ENCODE measurements at regions not wholly inside any gene's neighbourhood (a gene's known extent, or its start where the extent isn't known, plus 50 kb on each side); places are given as distances from the start of the nearest gene placed in this dataset.
"Not testable (repeated sequence)": the region's sequence is repeated elsewhere in the genome, so short reads cannot be mapped to it uniquely, and the experiment has no call there.

DNA sequence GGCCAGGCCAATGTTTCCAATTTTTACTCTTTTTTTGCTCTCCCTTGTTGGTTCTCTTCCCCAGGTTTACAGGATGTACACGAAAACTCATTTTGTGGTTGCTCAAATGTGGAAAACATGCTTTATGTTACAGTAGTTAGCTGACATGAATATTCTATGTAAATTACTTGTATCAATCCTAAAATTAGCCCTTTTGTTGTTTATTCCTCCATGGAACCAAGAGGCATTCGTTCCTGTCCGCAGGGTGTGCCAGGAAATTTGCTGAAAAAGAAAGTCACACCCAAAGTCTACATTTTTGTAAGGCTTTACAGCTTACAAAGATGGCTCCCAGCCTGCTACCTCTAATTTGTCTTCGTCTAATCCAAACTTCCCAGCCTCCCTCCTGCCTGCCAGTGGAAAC, 652.3 kb downstream of the ETS1 start:
- Histone ChIP-seq H3K4me3 (ENCODE audit: insufficient read length, low read depth) (no peak overlapping the region), H3K27me3 (ENCODE audit: insufficient read depth, insufficient read length) (no peaks in the 10 kb centered on the region), H3K36me3 (ENCODE audit: insufficient read depth, insufficient read length, low read length) (no peaks in the 10 kb centered on the region), H3K4me1 (ENCODE audit: insufficient read depth, insufficient read length) (no peaks in the 10 kb centered on the region), H3K9me3 (ENCODE audit: insufficient read depth, low read length) (no peaks in the 10 kb centered on the region), H3K9ac (ENCODE audit: insufficient read length, low read depth) (no peak overlapping the region)
- no peak for DNase-seq (ENCODE audit: low read depth, low spot score)
- TF ChIP-seq ZNF274 (IDR thresholded peaks at IDR 0.05; ENCODE audit: low read depth, low read length) (no peak), SUZ12 (IDR thresholded peaks at IDR 0.05; ENCODE audit: extremely low read depth, insufficient read depth, insufficient read length) (no peak), YY1 (IDR thresholded peaks at IDR 0.05; ENCODE audit: insufficient read depth, insufficient read length) (no peak)

DNA sequence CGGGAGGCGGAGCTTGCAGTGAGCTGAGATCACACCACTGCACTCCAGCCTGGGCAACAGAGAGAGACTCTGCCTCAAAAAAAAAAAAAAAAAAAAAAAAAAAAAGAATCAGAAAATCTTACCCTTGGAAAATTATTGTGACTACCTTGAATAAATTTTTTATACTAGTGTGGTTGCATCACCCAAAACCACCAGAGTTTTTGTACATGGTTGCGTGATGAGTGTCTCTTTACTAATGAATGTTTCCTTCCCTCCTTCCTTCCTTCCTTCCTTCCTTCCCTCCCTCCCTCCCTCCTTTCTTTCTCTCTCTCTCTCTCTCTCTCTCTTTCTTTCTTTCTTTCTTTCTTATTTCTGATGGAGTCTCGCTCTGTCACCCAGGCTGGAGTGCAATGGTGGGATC, 653.4 kb downstream of the ETS1 start:
- not testable (repeated sequence) for H3K36me3 ChIP-seq (ENCODE audit: insufficient read depth, insufficient read length, low read length); H3K9ac ChIP-seq (ENCODE audit: insufficient read length, low read depth); H3K4me3 ChIP-seq (ENCODE audit: insufficient read length, low read depth); H3K4me1 ChIP-seq (ENCODE audit: insufficient read depth, insufficient read length); DNase-seq (ENCODE audit: low read depth, low spot score); H3K27me3 ChIP-seq (ENCODE audit: insufficient read depth, insufficient read length); H3K9me3 ChIP-seq (ENCODE audit: insufficient read depth, low read length)

DNA sequence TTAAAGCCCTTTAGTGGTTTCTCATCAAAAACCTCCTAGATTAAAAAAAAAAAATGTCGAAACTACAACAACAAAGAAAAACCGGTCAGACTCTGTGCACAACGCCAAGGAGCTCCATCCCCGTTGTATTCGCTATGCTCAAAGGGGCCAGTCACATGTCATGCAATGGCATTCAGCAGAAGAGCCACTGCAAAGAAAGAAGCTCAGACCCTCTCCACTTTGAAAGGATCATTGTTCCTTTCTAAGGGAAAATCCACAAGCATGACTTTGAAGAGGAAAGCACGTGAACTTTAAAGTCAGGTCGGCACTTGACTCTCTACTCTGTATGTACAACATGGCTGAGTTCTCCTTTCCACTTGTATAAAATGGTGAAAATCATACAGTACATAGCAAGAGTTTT, 655.6 kb downstream of the ETS1 start:
- H3K4me3 ChIP-seq (ENCODE audit: insufficient read length, low read depth) = no peak overlapping the region
- no peaks in the 10 kb centered on the region for H3K36me3 ChIP-seq (ENCODE audit: insufficient read depth, insufficient read length, low read length)
- H3K9me3 ChIP-seq (ENCODE audit: insufficient read depth, low read length) = no peaks in the 10 kb centered on the region
- TF ChIP-seq YY1 (IDR thresholded peaks at IDR 0.05; ENCODE audit: insufficient read depth, insufficient read length) = no peak
- no peak for TF ChIP-seq ZNF274 (IDR thresholded peaks at IDR 0.05; ENCODE audit: low read depth, low read length)
- no peak for TF ChIP-seq SUZ12 (IDR thresholded peaks at IDR 0.05; ENCODE audit: extremely low read depth, insufficient read depth, insufficient read length)
- no peaks in the 10 kb centered on the region for H3K4me1 ChIP-seq (ENCODE audit: insufficient read depth, insufficient read length)
- no peak overlapping the region for H3K9ac ChIP-seq (ENCODE audit: insufficient read length, low read depth)
- DNase-seq (ENCODE audit: low read depth, low spot score) = no peak
- no peaks in the 10 kb centered on the region for H3K27me3 ChIP-seq (ENCODE audit: insufficient read depth, insufficient read length)

DNA sequence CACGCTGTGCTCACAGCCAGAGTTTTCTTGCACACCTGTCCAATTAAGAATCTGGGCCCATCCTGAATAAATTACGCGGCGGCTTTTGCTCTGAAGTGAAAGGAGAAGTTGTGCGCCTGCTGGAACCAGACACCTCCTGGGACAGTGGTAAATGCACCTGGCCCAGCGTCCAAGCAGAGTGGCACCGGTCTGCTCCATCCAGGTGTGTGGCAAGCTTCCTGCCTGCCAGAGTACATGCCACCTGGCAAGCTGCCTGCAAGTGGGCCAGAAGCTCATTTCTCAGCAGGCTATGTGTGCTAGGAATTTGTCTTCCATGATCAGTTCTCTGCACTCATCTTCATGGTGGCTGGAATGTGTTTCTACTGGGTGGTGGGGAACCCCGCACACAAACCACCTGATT, 660.6 kb downstream of the ETS1 start:
- Histone ChIP-seq H3K9me3 (ENCODE audit: insufficient read depth, low read length) (no peaks in the 10 kb centered on the region), H3K36me3 (ENCODE audit: insufficient read depth, insufficient read length, low read length) (no peaks in the 10 kb centered on the region), H3K9ac (ENCODE audit: insufficient read length, low read depth) (no peak overlapping the region), H3K4me1 (ENCODE audit: insufficient read depth, insufficient read length) (no peaks in the 10 kb centered on the region), H3K27me3 (ENCODE audit: insufficient read depth, insufficient read length) (no peaks in the 10 kb centered on the region), H3K4me3 (ENCODE audit: insufficient read length, low read depth) (no peak overlapping the region)
- DNase-seq (ENCODE audit: low read depth, low spot score) = no peak
- TF ChIP-seq SUZ12 (IDR thresholded peaks at IDR 0.05; ENCODE audit: extremely low read depth, insufficient read depth, insufficient read length) (no peak), ZNF274 (IDR thresholded peaks at IDR 0.05; ENCODE audit: low read depth, low read length) (no peak)

DNA sequence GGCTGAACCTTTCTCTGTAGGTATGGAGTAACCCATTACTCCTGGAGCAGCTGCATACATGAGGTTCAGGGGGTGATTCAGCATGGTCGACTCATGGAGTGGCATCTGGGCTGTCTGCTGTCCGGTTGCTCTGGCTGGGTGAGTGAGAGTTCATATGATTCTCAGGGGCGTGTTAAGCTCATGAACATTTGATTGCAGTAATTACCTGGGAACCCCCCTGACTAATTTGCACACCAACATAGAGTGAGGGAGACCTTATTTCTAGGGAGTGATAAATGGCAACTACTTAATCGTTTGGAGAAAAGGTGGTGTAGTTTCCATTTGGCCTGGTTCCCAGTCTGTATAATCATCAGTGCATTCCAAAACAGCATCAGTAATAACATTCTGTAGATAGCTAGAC, 661.9 kb downstream of the ETS1 start:
- H3K4me1 ChIP-seq (ENCODE audit: insufficient read depth, insufficient read length) = no peaks in the 10 kb centered on the region
- DNase-seq (ENCODE audit: low read depth, low spot score) = no peak
- H3K9ac ChIP-seq (ENCODE audit: insufficient read length, low read depth) = no peak overlapping the region
- no peaks in the 10 kb centered on the region for H3K36me3 ChIP-seq (ENCODE audit: insufficient read depth, insufficient read length, low read length)
- H3K27me3 ChIP-seq (ENCODE audit: insufficient read depth, insufficient read length) = no peaks in the 10 kb centered on the region
- H3K9me3 ChIP-seq (ENCODE audit: insufficient read depth, low read length) = no peaks in the 10 kb centered on the region
- no peak overlapping the region for H3K4me3 ChIP-seq (ENCODE audit: insufficient read length, low read depth)
- TF ChIP-seq YY1 (IDR thresholded peaks at IDR 0.05; ENCODE audit: insufficient read depth, insufficient read length) (no peak), SUZ12 (IDR thresholded peaks at IDR 0.05; ENCODE audit: extremely low read depth, insufficient read depth, insufficient read length) (no peak), ZNF274 (IDR thresholded peaks at IDR 0.05; ENCODE audit: low read depth, low read length) (no peak)

DNA sequence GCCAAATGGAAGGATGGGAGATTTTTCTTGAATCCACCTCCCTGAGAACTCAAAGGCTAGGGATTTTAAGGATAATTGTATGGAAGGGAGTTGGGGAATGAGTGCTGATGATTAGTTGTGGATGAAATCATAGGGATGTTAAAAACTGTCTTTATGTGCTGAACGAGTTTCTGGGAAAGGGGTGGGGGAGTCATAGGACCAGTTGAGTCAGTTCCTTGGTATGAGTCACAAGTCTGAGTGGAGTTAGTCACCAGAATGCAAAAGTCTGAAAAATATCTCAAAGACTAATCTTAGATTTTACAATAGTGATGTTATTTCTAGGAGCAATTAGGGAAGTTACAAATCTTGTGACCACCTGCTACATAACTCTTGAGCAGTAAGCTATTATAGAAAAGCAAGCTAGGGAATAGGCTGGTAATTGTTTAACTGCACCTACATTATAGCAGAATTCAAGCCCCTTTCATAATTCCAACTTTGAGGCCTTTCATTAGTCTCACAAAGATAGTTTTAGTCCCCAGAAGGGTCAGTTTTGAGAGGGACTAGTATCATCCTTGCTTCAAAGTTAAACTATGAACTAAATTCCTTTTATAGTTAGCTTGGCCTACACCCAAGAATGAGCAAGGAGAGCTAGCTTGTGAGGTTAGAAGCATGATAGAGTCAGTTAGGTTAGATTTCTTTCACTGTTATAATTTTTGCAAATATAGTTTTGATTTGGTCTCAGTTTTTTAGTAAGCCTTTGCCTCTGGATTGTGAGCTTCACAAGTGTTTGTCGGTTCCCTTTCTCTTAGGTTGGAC, 668.0 kb downstream of the ETS1 start:
- H3K27me3 ChIP-seq (ENCODE audit: insufficient read depth, insufficient read length) = no peaks in the 10 kb centered on the region
- no peak for DNase-seq (ENCODE audit: low read depth, low spot score)
- peaks cover 9% of the 10 kb centered on the region for H3K9me3 ChIP-seq (ENCODE audit: insufficient read depth, low read length)
- no peak overlapping the region for H3K9ac ChIP-seq (ENCODE audit: insufficient read length, low read depth)
- H3K4me1 ChIP-seq (ENCODE audit: insufficient read depth, insufficient read length) = no peaks in the 10 kb centered on the region
- no peak overlapping the region for H3K4me3 ChIP-seq (ENCODE audit: insufficient read length, low read depth)
- H3K36me3 ChIP-seq (ENCODE audit: insufficient read depth, insufficient read length, low read length) = no peaks in the 10 kb centered on the region
- TF ChIP-seq YY1 (IDR thresholded peaks at IDR 0.05; ENCODE audit: insufficient read depth, insufficient read length) (no peak), SUZ12 (IDR thresholded peaks at IDR 0.05; ENCODE audit: extremely low read depth, insufficient read depth, insufficient read length) (no peak), ZNF274 (IDR thresholded peaks at IDR 0.05; ENCODE audit: low read depth, low read length) (no peak)

DNA sequence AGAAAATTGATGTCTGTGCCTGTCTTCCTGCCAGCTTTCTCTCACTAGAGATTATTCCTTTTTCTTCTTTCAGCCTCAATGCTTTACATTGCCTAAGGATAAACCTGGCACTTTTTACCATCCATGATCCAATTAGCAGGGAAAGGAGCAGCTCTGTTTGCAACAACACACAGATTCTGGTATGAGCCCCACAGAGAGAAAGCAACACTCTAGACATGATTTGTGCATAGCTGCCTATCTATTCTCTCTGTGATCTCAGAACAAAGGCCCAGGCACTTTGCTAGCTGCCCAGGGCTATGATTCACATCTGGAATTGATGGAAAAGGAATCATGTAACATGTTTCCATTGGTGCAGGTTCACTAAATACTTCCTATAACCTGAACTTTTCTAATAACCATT, 685.0 kb downstream of the ETS1 start:
- no peak for DNase-seq (ENCODE audit: low read depth, low spot score)

More for the DNA sequence above, 685.0 kb downstream of the ETS1 start:
- TF ChIP-seq SUZ12 (IDR thresholded peaks at IDR 0.05; ENCODE audit: extremely low read depth, insufficient read depth, insufficient read length) (no peak), ZNF274 (IDR thresholded peaks at IDR 0.05; ENCODE audit: low read depth, low read length) (no peak), YY1 (IDR thresholded peaks at IDR 0.05; ENCODE audit: insufficient read depth, insufficient read length) (no peak)
- Histone ChIP-seq H3K27me3 (ENCODE audit: insufficient read depth, insufficient read length) (no peaks in the 10 kb centered on the region), H3K9ac (ENCODE audit: insufficient read length, low read depth) (no peak overlapping the region), H3K36me3 (ENCODE audit: insufficient read depth, insufficient read length, low read length) (no peaks in the 10 kb centered on the region), H3K9me3 (ENCODE audit: insufficient read depth, low read length) (peaks cover 19% of the 10 kb centered on the region), H3K4me1 (ENCODE audit: insufficient read depth, insufficient read length) (no peaks in the 10 kb centered on the region), H3K4me3 (ENCODE audit: insufficient read length, low read depth) (no peak overlapping the region)
